DOHH2 (cell line): ENCODE measurements at regions not wholly inside any gene's neighbourhood (a gene's known extent, or its start where the extent isn't known, plus 50 kb on each side); places are given as distances from the start of the nearest gene placed in this dataset.
"Not testable (repeated sequence)": the region's sequence is repeated elsewhere in the genome, so short reads cannot be mapped to it uniquely, and the experiment has no call there.

Source experiments
- H3F3A ChIP-seq: fragments of 200-600 bp; sonication (generic), shearing (Covaris generic); 2 replicates; pipeline ENCODE4 v1.6.0; 2016; ENCODE audit warnings: antibody characterized with exemption, mild to moderate bottlenecking; ENCODE audit not compliant: control insufficient read depth, insufficient read depth
- H3K27ac ChIP-seq: fragments of 200-600 bp; sonication (generic); 2 replicates; pipeline ENCODE4 v1.5.1; 2014; ENCODE audit warnings: low read depth, mild to moderate bottlenecking, low read length, moderate library complexity
- H3K27me3 ChIP-seq: fragments of 200-600 bp; sonication (generic); 2 replicates; pipeline ENCODE4 v1.6.1; 2014; ENCODE audit warnings: mild to moderate bottlenecking, low read length, mixed read lengths; ENCODE audit not compliant: control insufficient read depth
- H3K36me3 ChIP-seq: fragments of 200-600 bp; sonication (generic); 2 replicates; pipeline ENCODE4 v1.6.1; 2014; ENCODE audit warnings: mild to moderate bottlenecking, low read length, moderate library complexity, mixed read lengths; ENCODE audit not compliant: control insufficient read depth
- H3K4me1 ChIP-seq: fragments of 200-600 bp; sonication (generic); 2 replicates; pipeline ENCODE4 v1.6.1; 2014; ENCODE audit warnings: mild to moderate bottlenecking, low read length, mixed read lengths; ENCODE audit not compliant: control insufficient read depth
- H3K4me2 ChIP-seq: fragments of 200-600 bp; sonication (generic); 2 replicates; pipeline ENCODE4 v1.6.0; 2014; ENCODE audit warnings: mild to moderate bottlenecking, low read length, moderate library complexity
- H3K4me3 ChIP-seq: fragments of 200-600 bp; sonication (generic); 2 replicates; pipeline ENCODE4 v1.5.1; 2014; ENCODE audit warnings: mild to moderate bottlenecking, low read length, mixed read lengths
- H3K79me2 ChIP-seq: fragments of 200-600 bp; sonication (generic); 2 replicates; pipeline ENCODE4 v1.6.1; 2014; ENCODE audit warnings: mild to moderate bottlenecking, low read length, mixed read lengths; ENCODE audit not compliant: control insufficient read depth
- H3K9me2 ChIP-seq: fragments of 200-600 bp; sonication (generic); replicated peaks from 2 replicates; pipeline ENCODE4 v1.6.1; 2014; ENCODE audit warnings: mild to moderate bottlenecking, low read length, mixed read lengths; ENCODE audit not compliant: control insufficient read depth
- H3K9me3 ChIP-seq: fragments of 200-600 bp; sonication (generic); 2 replicates; pipeline ENCODE4 v1.6.1; 2014; ENCODE audit warnings: antibody characterized with exemption, low read length, mixed read lengths; ENCODE audit not compliant: control insufficient read depth, insufficient read depth
- H4K20me1 ChIP-seq: fragments of 200-600 bp; sonication (generic); 2 replicates; pipeline ENCODE4 v1.6.0; 2014; ENCODE audit warnings: low read depth, mild to moderate bottlenecking, antibody characterized with exemption, low read length, moderate library complexity; ENCODE audit not compliant: control insufficient read depth, insufficient read depth
- EZH2phosphoT487 ChIP-seq: fragments of 200-600 bp; sonication (generic); IDR thresholded peaks from 2 replicates; pipeline ENCODE4 v1.6.1; 2017; ENCODE audit warnings: borderline replicate concordance, mild to moderate bottlenecking, antibody characterized with exemption, low read length, moderate library complexity, mixed read lengths
- TF ChIP-seq, protein P1 (sequence below): fragments of 200-600 bp; sonication (generic); IDR thresholded peaks from one replicate; pipeline ENCODE4 v1.5.1; 2014; ENCODE audit warnings: antibody characterized with exemption, mild to moderate bottlenecking, low read depth, low read length; ENCODE audit not compliant: poor library complexity, severe bottlenecking

DNA sequence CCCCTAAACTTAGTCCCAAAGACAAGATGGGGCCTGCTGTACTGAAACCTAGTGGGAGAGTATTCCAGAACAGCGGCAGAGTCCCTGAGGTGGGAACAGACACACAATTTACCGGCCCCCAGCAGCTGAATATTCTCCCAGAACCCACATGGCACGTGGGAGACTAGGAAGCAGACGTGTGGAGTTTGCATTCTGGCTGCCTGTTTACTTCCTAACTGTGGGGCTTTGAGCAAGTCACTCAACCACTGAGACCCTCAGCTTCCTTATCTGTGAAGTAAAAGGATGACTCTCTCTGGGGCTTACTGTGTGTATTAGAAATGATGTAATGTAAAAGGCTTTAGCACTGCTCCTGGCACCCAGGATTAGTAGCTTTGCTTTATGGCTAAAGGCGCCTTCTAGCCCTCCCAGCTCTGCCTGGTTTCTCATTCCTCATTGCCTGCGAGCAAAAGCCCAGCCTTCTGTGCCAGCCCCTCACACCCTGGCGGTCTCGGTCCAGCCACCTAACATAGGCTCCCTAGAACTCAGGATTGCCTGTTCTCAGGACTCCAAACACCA is 353.1 kb downstream of the CDC5L start:
- Histone ChIP-seq H3K4me2 (no peak overlapping the region), H3K9me2 (no peaks in the 10 kb centered on the region), H3K4me3 (no peak overlapping the region), H4K20me1 (no peaks in the 10 kb centered on the region), H3K27me3 (no peaks in the 10 kb centered on the region), H3K4me1 (no peaks in the 10 kb centered on the region), H3K79me2 (no peaks in the 10 kb centered on the region), H3K27ac (no peak overlapping the region), H3K36me3 (no peaks in the 10 kb centered on the region), H3K9me3 (no peaks in the 10 kb centered on the region), H3F3A (no peaks in the 10 kb centered on the region)
- TF ChIP-seq, protein P1, sequence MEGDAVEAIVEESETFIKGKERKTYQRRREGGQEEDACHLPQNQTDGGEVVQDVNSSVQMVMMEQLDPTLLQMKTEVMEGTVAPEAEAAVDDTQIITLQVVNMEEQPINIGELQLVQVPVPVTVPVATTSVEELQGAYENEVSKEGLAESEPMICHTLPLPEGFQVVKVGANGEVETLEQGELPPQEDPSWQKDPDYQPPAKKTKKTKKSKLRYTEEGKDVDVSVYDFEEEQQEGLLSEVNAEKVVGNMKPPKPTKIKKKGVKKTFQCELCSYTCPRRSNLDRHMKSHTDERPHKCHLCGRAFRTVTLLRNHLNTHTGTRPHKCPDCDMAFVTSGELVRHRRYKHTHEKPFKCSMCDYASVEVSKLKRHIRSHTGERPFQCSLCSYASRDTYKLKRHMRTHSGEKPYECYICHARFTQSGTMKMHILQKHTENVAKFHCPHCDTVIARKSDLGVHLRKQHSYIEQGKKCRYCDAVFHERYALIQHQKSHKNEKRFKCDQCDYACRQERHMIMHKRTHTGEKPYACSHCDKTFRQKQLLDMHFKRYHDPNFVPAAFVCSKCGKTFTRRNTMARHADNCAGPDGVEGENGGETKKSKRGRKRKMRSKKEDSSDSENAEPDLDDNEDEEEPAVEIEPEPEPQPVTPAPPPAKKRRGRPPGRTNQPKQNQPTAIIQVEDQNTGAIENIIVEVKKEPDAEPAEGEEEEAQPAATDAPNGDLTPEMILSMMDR: no peak
- TF ChIP-seq EZH2phosphoT487: no peak

DNA sequence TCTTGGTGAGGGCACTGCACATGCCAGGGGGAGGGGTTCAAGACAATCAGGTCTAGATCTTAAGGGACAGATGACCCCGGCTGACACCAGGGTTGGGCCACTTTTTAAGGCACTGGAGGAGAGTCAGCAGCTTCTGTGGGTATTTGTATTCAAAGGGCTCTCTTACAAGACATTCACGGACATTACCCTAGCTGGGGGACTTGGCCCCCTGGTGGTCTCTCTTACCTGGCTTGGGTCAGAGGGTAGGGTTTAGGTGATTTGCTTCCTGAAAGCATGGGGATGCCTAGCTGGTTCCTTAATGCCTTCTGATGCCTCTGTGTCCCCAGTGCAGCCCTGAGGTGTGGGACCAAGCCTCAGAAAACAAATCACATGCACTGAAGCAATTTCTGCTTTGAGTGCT is 354.7 kb downstream of the CDC5L start:
- no peaks in the 10 kb centered on the region for H3F3A ChIP-seq
- no peaks in the 10 kb centered on the region for H3K9me3 ChIP-seq
- H3K27ac ChIP-seq: no peak overlapping the region
- TF ChIP-seq, protein P1: no peak
- TF ChIP-seq EZH2phosphoT487: no peak
- no peaks in the 10 kb centered on the region for H3K9me2 ChIP-seq
- no peak overlapping the region for H3K4me3 ChIP-seq
- no peaks in the 10 kb centered on the region for H3K4me1 ChIP-seq
- no peaks in the 10 kb centered on the region for H4K20me1 ChIP-seq
- H3K27me3 ChIP-seq: no peaks in the 10 kb centered on the region
- H3K36me3 ChIP-seq: no peaks in the 10 kb centered on the region
- no peak overlapping the region for H3K4me2 ChIP-seq
- H3K79me2 ChIP-seq: no peaks in the 10 kb centered on the region

DNA sequence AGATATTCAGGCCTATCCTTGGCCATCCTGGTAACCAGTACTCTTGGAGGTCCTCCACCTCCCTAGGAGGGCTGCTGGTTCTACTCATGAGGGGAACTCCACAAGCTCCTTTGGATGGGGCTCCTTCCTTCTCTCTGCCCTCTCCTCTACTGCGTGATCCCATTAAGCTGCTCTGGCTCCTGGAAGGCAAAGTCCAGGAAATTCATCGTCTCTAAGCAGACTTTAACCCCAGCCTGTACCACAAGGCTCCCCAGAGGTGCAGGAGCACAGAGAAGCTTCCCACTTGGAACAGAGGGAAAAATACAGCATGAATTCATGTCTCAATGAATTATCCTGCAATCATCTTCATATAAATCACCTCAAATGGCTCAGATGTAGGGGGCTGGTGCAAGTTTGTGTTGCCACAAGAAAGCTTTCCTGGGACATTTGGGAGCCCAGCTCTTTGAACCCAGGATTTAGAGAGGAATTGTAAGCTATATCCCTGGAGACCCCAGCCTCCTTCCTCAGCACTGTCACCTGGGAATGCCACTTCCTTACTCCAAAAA is 355.4 kb downstream of the CDC5L start:
- no peak for TF ChIP-seq EZH2phosphoT487
- TF ChIP-seq, protein P1: no peak
- Histone ChIP-seq H3K9me2 (no peaks in the 10 kb centered on the region), H3K9me3 (no peaks in the 10 kb centered on the region), H3K4me1 (no peaks in the 10 kb centered on the region), H3K27ac (no peak overlapping the region), H3K27me3 (no peaks in the 10 kb centered on the region), H3K4me3 (no peak overlapping the region), H3F3A (no peaks in the 10 kb centered on the region), H4K20me1 (no peaks in the 10 kb centered on the region), H3K4me2 (no peak overlapping the region), H3K36me3 (no peaks in the 10 kb centered on the region), H3K79me2 (no peaks in the 10 kb centered on the region)

DNA sequence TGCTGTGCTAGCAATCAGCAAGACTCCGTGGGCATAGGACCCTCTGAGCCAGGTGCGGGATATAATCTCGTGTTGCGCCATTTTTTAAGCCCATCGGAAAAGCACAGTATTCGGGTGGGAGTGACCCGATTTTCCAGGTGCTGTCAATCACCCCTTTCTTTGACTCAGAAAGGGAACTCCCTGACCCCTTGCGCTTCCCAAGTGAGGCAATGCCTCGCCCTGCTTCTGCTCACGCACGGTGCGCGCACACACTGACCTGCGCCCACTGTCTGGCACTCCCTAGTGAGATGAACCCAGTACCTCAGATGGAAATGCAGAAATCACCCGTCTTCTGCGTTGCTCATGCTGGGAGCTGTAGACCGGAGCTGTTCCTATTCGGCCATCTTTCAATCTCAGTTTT is 372.6 kb downstream of the CDC5L start:
- H3F3A ChIP-seq, H3K9me3 ChIP-seq, H3K36me3 ChIP-seq, H3K4me1 ChIP-seq, H4K20me1 ChIP-seq, H3K4me3 ChIP-seq, H3K9me2 ChIP-seq, H3K4me2 ChIP-seq, H3K27ac ChIP-seq, H3K27me3 ChIP-seq, H3K79me2 ChIP-seq: not testable (repeated sequence)
